ENCODE measurements at regions not wholly inside any gene's neighbourhood (a gene's known extent, or its start where the extent isn't known, plus 50 kb on each side); places are given as distances from the start of the nearest gene placed in this dataset.
A peak's percentile ranks its signal among the peaks of the same experiment; 100 is the strongest.

- H3K79me2 ChIP-seq (ENCODE audit: insufficient read depth, low read length): no peaks in the 10 kb centered on the region
- Mint-ChIP-seq H3K27me3 (ENCODE audit: low read depth) (no peaks in the 10 kb centered on the region), H3K9me3 (peaks cover 4 to 5% of the 10 kb centered on the region in 2 experiments; a peak in 4 of 5 replicates), H3K4me3 (no peak overlapping the region), H3K36me3 (ENCODE audit: insufficient read depth in 1 of 3, low read depth in 3 of 3) (peaks cover 3 to 6% (median 5%) of the 10 kb centered on the region in 3 experiments; a peak in 2 of 7 replicates), H3K4me1 (peaks cover 0 to 7% of the 10 kb centered on the region in 2 experiments; a peak in 1 of 4 replicates), H3K27ac (no peak overlapping the region)
- H2BK12ac ChIP-seq (ENCODE audit: insufficient read length, low read depth, low read length): no peak overlapping the region
- no peaks in the 10 kb centered on the region for H3K23me2 ChIP-seq (ENCODE audit: insufficient read length, low read depth, low read length, poor library complexity, severe bottlenecking)
- no peak overlapping the region for H2AK5ac ChIP-seq (ENCODE audit: insufficient read length, low read length)
- H4K8ac ChIP-seq (replicated peaks; ENCODE audit: insufficient read length, low read depth, low read length): no peak overlapping the region
- no peak overlapping the region for H3K18ac ChIP-seq (ENCODE audit: insufficient read length, low read depth, low read length)
- no peak overlapping the region for H2BK15ac ChIP-seq (ENCODE audit: low read depth, low read length)
- TF ChIP-seq CTCF (conservative IDR thresholded peaks at IDR 0.05): no peak
- H3K4ac ChIP-seq (ENCODE audit: low read depth, low read length): no peak overlapping the region
- H2BK5ac ChIP-seq (ENCODE audit: insufficient read length, low read length): no peak overlapping the region
- no CpG with 5 or more reads among the region's 2 CpGs for WGBS (ENCODE audit: extremely low coverage, insufficient read length, low lambda C conversion rate)
- no peaks in the 10 kb centered on the region for H3K9me3 ChIP-seq (ENCODE audit: control insufficient read depth, low read depth, low read length)
- no peak overlapping the region for H4K5ac ChIP-seq (ENCODE audit: insufficient read length, low read depth, low read length)
- H2BK20ac ChIP-seq (ENCODE audit: low read depth, low read length, poor library complexity, severe bottlenecking): no peak overlapping the region
- DNase-seq: no peak
- peak overlapping the region; percentile 94 for H3K56ac ChIP-seq (ENCODE audit: insufficient read length, low read depth, low read length)
- no peak overlapping the region for H3K14ac ChIP-seq (ENCODE audit: insufficient read depth, low read length)
- no peaks in the 10 kb centered on the region for H3K27me3 ChIP-seq (ENCODE audit: insufficient read depth, low read length)
- no peak overlapping the region for H2AFZ ChIP-seq (ENCODE audit: low read length)
- no peak overlapping the region for H3K9ac ChIP-seq (ENCODE audit: extremely low read depth, insufficient read length, low read length)
- H3K79me1 ChIP-seq (ENCODE audit: insufficient read depth, low read depth, low read length, poor library complexity, severe bottlenecking): no peaks in the 10 kb centered on the region
- H3T11ph ChIP-seq (ENCODE audit: low read length): no peak overlapping the region
- H4K20me1 ChIP-seq (ENCODE audit: control insufficient read depth, insufficient read depth, insufficient read length): no peaks in the 10 kb centered on the region
- no peak overlapping the region for H4K91ac ChIP-seq (ENCODE audit: insufficient read length, low read depth, low read length)
- H3K23ac ChIP-seq (ENCODE audit: insufficient read length, low read depth, low read length): no peak overlapping the region
- no peaks in the 10 kb centered on the region for H3K4me1 ChIP-seq (ENCODE audit: insufficient read depth, low read length)
- H3K4me2 ChIP-seq (ENCODE audit: insufficient read depth, insufficient read length, low read length): no peak overlapping the region
- H2BK120ac ChIP-seq (ENCODE audit: low read depth, low read length, poor library complexity, severe bottlenecking): no peak overlapping the region
- H3K27ac ChIP-seq (ENCODE audit: insufficient read length, low read depth, low read length): no peak overlapping the region
Measured at GRCh38 chr6:85252552-85252951, 197.3 kb upstream of the NT5E start.

All from H9 (cell line).